ENCODE measurements at regions not wholly inside any gene's neighbourhood (a gene's known extent, or its start where the extent isn't known, plus 50 kb on each side); places are given as distances from the start of the nearest gene placed in this dataset.

DNA sequence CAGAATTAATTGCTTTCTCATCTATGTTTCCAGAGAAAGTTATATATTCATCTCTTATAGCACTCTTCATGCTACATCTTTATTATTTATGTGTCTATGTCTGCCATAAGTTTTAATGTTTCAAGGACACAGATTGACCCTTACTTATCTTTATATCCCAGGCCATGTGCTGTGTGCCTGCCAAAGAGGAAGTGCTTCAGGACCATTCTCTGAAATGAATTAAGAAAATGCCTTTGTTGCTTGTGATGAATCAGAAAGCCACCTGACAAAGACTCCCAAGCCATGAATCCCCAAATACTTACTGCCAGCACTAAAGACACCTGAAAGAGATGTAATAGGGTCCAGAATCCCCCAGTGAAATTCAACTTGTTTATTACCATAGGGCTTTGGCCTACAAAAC lies 342.1 kb upstream of the C1orf87 start:
- ChIA-PET CTCF (no interaction called here), RAD21 (ENCODE audit: low non-redundant PET in 1 of 2, low total read pairs in 2 of 2, uncharacterized antibody in 2 of 2, unreplicated experiment in 2 of 2) (no interaction called here), POLR2A (no interaction called here)
- H3K36me3 ChIP-seq (ENCODE audit: control insufficient read depth in 1 of 2, insufficient read depth in 2 of 2, low read length in 2 of 2): no peaks in the 10 kb centered on the region
- ATAC-seq (no peak), DNase-seq (ENCODE audit: low read depth, low spot score) (no peak)
- intact Hi-C loops (cut with micrococcal nuclease): loop anchor here (10.0 kb wide), 1 partner anchor 441 kb away; no protein-coding TSS in a partner anchor
- no peaks in the 10 kb centered on the region for H3K27me3 ChIP-seq (ENCODE audit: insufficient read depth, low read length)
- no peak overlapping the region for H3K27ac ChIP-seq (ENCODE audit: low read depth, low read length)
- H3K4me2 ChIP-seq (ENCODE audit: low read length): no peak overlapping the region
- H2AFZ ChIP-seq (ENCODE audit: low read depth, low read length, poor library complexity, severe bottlenecking): no peak overlapping the region
- H3K9me2 ChIP-seq (ENCODE audit: insufficient read depth): no peaks in the 10 kb centered on the region
- no peaks in the 10 kb centered on the region for H3K4me1 ChIP-seq (ENCODE audit: control insufficient read depth in 1 of 2, insufficient read depth in 2 of 2, low read length in 2 of 2)
- TF ChIP-seq POLR2A (IDR thresholded peaks at IDR 0.05; ENCODE audit: borderline replicate concordance, extremely low read depth, insufficient read depth, insufficient read length): no peak
- no peaks in the 10 kb centered on the region for H3K79me2 ChIP-seq (ENCODE audit: insufficient read depth, low read length)
- no TSS peak for BruUV-seq (replicated peaks)
- H4K20me1 ChIP-seq (ENCODE audit: insufficient read depth): no peaks in the 10 kb centered on the region
- H3K9me3 ChIP-seq (ENCODE audit: control insufficient read depth in 1 of 2, insufficient read depth in 1 of 2, low read depth in 1 of 2, low read length in 2 of 2): no peaks in the 10 kb centered on the region
- H3K4me3 ChIP-seq (replicated peaks in 1 of 2; ENCODE audit: low read depth in 1 of 2, low read length in 2 of 2): no peak overlapping the region
- H3K9ac ChIP-seq (ENCODE audit: low read length): no peak overlapping the region

GRCh38 chr1:60413091-60413490 lies 339.5 kb upstream of the C1orf87 start:
- RAD21 ChIA-PET (ENCODE audit: low non-redundant PET in 1 of 2, low total read pairs in 2 of 2, uncharacterized antibody in 2 of 2, unreplicated experiment in 2 of 2): no interaction called here
- intact Hi-C loops (cut with micrococcal nuclease): loop anchor here (10.0 kb wide), 1 partner anchor 438 kb away; no protein-coding TSS in a partner anchor
- Histone ChIP-seq H3K4me2 (ENCODE audit: low read length) (no peak overlapping the region), H2AFZ (ENCODE audit: low read depth, low read length, poor library complexity, severe bottlenecking) (no peak overlapping the region), H3K36me3 (ENCODE audit: control insufficient read depth in 1 of 2, insufficient read depth in 2 of 2, low read length in 2 of 2) (no peaks in the 10 kb centered on the region), H3K4me3 (replicated peaks in 1 of 2; ENCODE audit: low read depth in 1 of 2, low read length in 2 of 2) (no peak overlapping the region), H3K4me1 (ENCODE audit: control insufficient read depth in 1 of 2, insufficient read depth in 2 of 2, low read length in 2 of 2) (no peaks in the 10 kb centered on the region), H3K27me3 (ENCODE audit: insufficient read depth, low read length) (no peaks in the 10 kb centered on the region; the same call in 1 of the 2 replicates), H3K9ac (ENCODE audit: low read length) (no peak overlapping the region), H3K9me3 (ENCODE audit: control insufficient read depth in 1 of 2, insufficient read depth in 1 of 2, low read depth in 1 of 2, low read length in 2 of 2) (no peaks in the 10 kb centered on the region), H3K27ac (ENCODE audit: low read depth, low read length) (no peak overlapping the region), H3K9me2 (ENCODE audit: insufficient read depth) (no peaks in the 10 kb centered on the region), H3K79me2 (ENCODE audit: insufficient read depth, low read length) (no peaks in the 10 kb centered on the region), H4K20me1 (ENCODE audit: insufficient read depth) (no peaks in the 10 kb centered on the region)
- POLR2A ChIA-PET: no interaction called here
- no peak for TF ChIP-seq ZFX (IDR thresholded peaks at IDR 0.05)
- no peak for TF ChIP-seq YY1 (IDR thresholded peaks at IDR 0.05; ENCODE audit: extremely low read depth, insufficient replicate concordance, low read depth, low read length)
- ATAC-seq (no peak), DNase-seq (ENCODE audit: low read depth, low spot score) (no peak)
- BruUV-seq (replicated peaks): no TSS peak
- CTCF ChIA-PET: no interaction called here

GRCh38 chr1:60411591-60411990 lies 338.0 kb upstream of the C1orf87 start:
- no peaks in the 10 kb centered on the region for H3K36me3 ChIP-seq (ENCODE audit: control insufficient read depth in 1 of 2, insufficient read depth in 2 of 2, low read length in 2 of 2)
- no peak for ATAC-seq
- no peak overlapping the region for H3K27ac ChIP-seq (ENCODE audit: low read depth, low read length)
- intact Hi-C loops (cut with micrococcal nuclease): loop anchor here (10.0 kb wide), 1 partner anchor 437 kb away; no protein-coding TSS in a partner anchor
- POLR2A ChIA-PET: no interaction called here
- no peaks in the 10 kb centered on the region for H3K79me2 ChIP-seq (ENCODE audit: insufficient read depth, low read length)
- no TSS peak for BruUV-seq (replicated peaks)
- no peaks in the 10 kb centered on the region for H3K4me1 ChIP-seq (ENCODE audit: control insufficient read depth in 1 of 2, insufficient read depth in 2 of 2, low read length in 2 of 2)
- H3K9ac ChIP-seq (ENCODE audit: low read length): no peak overlapping the region
- H3K9me3 ChIP-seq (ENCODE audit: control insufficient read depth in 1 of 2, insufficient read depth in 1 of 2, low read depth in 1 of 2, low read length in 2 of 2): no peaks in the 10 kb centered on the region
- no peak overlapping the region for H2AFZ ChIP-seq (ENCODE audit: low read depth, low read length, poor library complexity, severe bottlenecking)
- H3K4me2 ChIP-seq (ENCODE audit: low read length): no peak overlapping the region
- no peak overlapping the region for H3K4me3 ChIP-seq (replicated peaks in 1 of 2; ENCODE audit: low read depth in 1 of 2, low read length in 2 of 2)
- H3K27me3 ChIP-seq (ENCODE audit: insufficient read depth, low read length): no peaks in the 10 kb centered on the region; the same call in 1 of the 2 replicates
- no peaks in the 10 kb centered on the region for H3K9me2 ChIP-seq (ENCODE audit: insufficient read depth)
- TF ChIP-seq CEBPB (IDR thresholded peaks at IDR 0.05; ENCODE audit: low read depth) (no peak), POLR2A (IDR thresholded peaks at IDR 0.05; ENCODE audit: borderline replicate concordance, extremely low read depth, insufficient read depth, insufficient read length) (no peak), ZNF274 (IDR thresholded peaks at IDR 0.05; ENCODE audit: low read depth, low read length) (no peak), CBX3 (IDR thresholded peaks at IDR 0.05; ENCODE audit: low read depth) (no peak), JUND (IDR thresholded peaks at IDR 0.05) (no peak), TCF7L2 (IDR thresholded peaks at IDR 0.05; ENCODE audit: borderline replicate concordance, extremely low read depth, insufficient read depth, insufficient read length) (no peak)
- TF ChIP-seq, protein P1, sequence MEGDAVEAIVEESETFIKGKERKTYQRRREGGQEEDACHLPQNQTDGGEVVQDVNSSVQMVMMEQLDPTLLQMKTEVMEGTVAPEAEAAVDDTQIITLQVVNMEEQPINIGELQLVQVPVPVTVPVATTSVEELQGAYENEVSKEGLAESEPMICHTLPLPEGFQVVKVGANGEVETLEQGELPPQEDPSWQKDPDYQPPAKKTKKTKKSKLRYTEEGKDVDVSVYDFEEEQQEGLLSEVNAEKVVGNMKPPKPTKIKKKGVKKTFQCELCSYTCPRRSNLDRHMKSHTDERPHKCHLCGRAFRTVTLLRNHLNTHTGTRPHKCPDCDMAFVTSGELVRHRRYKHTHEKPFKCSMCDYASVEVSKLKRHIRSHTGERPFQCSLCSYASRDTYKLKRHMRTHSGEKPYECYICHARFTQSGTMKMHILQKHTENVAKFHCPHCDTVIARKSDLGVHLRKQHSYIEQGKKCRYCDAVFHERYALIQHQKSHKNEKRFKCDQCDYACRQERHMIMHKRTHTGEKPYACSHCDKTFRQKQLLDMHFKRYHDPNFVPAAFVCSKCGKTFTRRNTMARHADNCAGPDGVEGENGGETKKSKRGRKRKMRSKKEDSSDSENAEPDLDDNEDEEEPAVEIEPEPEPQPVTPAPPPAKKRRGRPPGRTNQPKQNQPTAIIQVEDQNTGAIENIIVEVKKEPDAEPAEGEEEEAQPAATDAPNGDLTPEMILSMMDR (IDR thresholded peaks at IDR 0.05 in 2 of 3, conservative IDR thresholded peaks at IDR 0.05 in 1 of 3; ENCODE audit: borderline replicate concordance in 1 of 3, insufficient read depth in 1 of 3, low read depth in 2 of 3, low read length in 2 of 3): no peak
- DNase-seq (ENCODE audit: low read depth, low spot score): no peak
- CTCF ChIA-PET: interaction anchor here (1.7 kb wide), 1 partner anchor 14 kb away, joined by 6 read pairs; no protein-coding TSS in a partner anchor
- H4K20me1 ChIP-seq (ENCODE audit: insufficient read depth): no peaks in the 10 kb centered on the region
- RAD21 ChIA-PET (ENCODE audit: low non-redundant PET in 1 of 2, low total read pairs in 2 of 2, uncharacterized antibody in 2 of 2, unreplicated experiment in 2 of 2): no interaction called here

Measured in HCT116 (cell line).